ENCODE measurements at regions not wholly inside any gene's neighbourhood (a gene's known extent, or its start where the extent isn't known, plus 50 kb on each side); places are given as distances from the start of the nearest gene placed in this dataset.

GRCh38 chr2:225113371-225114015, 71.2 kb upstream of the DOCK10 start:
- CTCF ChIA-PET (ENCODE audit: unreplicated experiment): no interaction called here
- DNase-seq (ENCODE audit: low spot score): no peak
- intact Hi-C loops (cut with micrococcal nuclease; ENCODE audit: unreplicated experiment): no loop called here

GRCh38 chr2:225112362-225113126, 70.3 kb upstream of the DOCK10 start:
- no TSS peak for BruUV-seq (replicated peaks)
- H3K36me3 ChIP-seq (ENCODE audit: insufficient read depth, low read length): no peaks in the 10 kb centered on the region
- no peaks in the 10 kb centered on the region for H3K79me2 ChIP-seq (ENCODE audit: insufficient read depth, low read depth, low read length)
- no peak for TF ChIP-seq CTCF (conservative IDR thresholded peaks at IDR 0.05; ENCODE audit: low read length)
- no peak for TF ChIP-seq EZH2phosphoT487 (IDR thresholded peaks at IDR 0.05; ENCODE audit: borderline replicate concordance, low read depth, low read length)
- ChIA-PET CTCF (ENCODE audit: unreplicated experiment) (no interaction called here), POLR2A (no interaction called here)
- peaks cover 11% of the 10 kb centered on the region for H3K4me1 ChIP-seq (ENCODE audit: insufficient read depth, low read length, poor library complexity, severe bottlenecking)
- H3K9me2 ChIP-seq (ENCODE audit: insufficient read depth, low read length): no peaks in the 10 kb centered on the region
- H4K20me1 ChIP-seq (ENCODE audit: insufficient read depth, low read length): no peaks in the 10 kb centered on the region
- peak overlapping the region; percentile 21; the same call in 1 of the 2 replicates for H3K4me2 ChIP-seq (ENCODE audit: low read length)
- H3K4me3 ChIP-seq (ENCODE audit: low read depth, low read length, poor library complexity, severe bottlenecking): no peak overlapping the region
- intact Hi-C loops (cut with micrococcal nuclease; ENCODE audit: unreplicated experiment): no loop called here
- peak; percentile 27 for DNase-seq (ENCODE audit: low spot score)
- H2AFZ ChIP-seq (ENCODE audit: low read length): peak overlapping the region; percentile 36; the same call in 1 of the 2 replicates
- H3K27ac ChIP-seq (ENCODE audit: low read depth, low read length, poor library complexity, severe bottlenecking): no peak overlapping the region
- no peaks in the 10 kb centered on the region for H3K9me3 ChIP-seq (ENCODE audit: low read length)

More at GRCh38 chr2:225113371-225114015, 71.2 kb upstream of the DOCK10 start:
- Histone ChIP-seq H3K36me3 (ENCODE audit: insufficient read depth, low read length) (no peaks in the 10 kb centered on the region), H2AFZ (ENCODE audit: low read length) (no peak overlapping the region), H3K27ac (ENCODE audit: low read depth, low read length, poor library complexity, severe bottlenecking) (no peak overlapping the region), H3K4me1 (ENCODE audit: insufficient read depth, low read length, poor library complexity, severe bottlenecking) (peaks cover 11% of the 10 kb centered on the region), H3K9me2 (ENCODE audit: insufficient read depth, low read length) (no peaks in the 10 kb centered on the region), H3K79me2 (ENCODE audit: insufficient read depth, low read depth, low read length) (no peaks in the 10 kb centered on the region), H3K9me3 (ENCODE audit: low read length) (no peaks in the 10 kb centered on the region), H3K4me2 (ENCODE audit: low read length) (no peak overlapping the region), H3K4me3 (ENCODE audit: low read depth, low read length, poor library complexity, severe bottlenecking) (no peak overlapping the region), H4K20me1 (ENCODE audit: insufficient read depth, low read length) (no peaks in the 10 kb centered on the region)
- TF ChIP-seq CTCF (conservative IDR thresholded peaks at IDR 0.05; ENCODE audit: low read length) (no peak), EZH2phosphoT487 (IDR thresholded peaks at IDR 0.05; ENCODE audit: borderline replicate concordance, low read depth, low read length) (no peak)
- POLR2A ChIA-PET: no interaction called here
- BruUV-seq (replicated peaks): no TSS peak

- H3K9me3 ChIP-seq (ENCODE audit: low read length): no peaks in the 10 kb centered on the region
- H3K4me2 ChIP-seq (ENCODE audit: low read length): no peak overlapping the region
- no peak for TF ChIP-seq CTCF (conservative IDR thresholded peaks at IDR 0.05; ENCODE audit: low read length)
- TF ChIP-seq EZH2phosphoT487 (IDR thresholded peaks at IDR 0.05; ENCODE audit: borderline replicate concordance, low read depth, low read length): no peak
- ChIA-PET CTCF (ENCODE audit: unreplicated experiment) (no interaction called here), POLR2A (interaction anchor here (0.7 kb wide), 1 partner anchor 380 kb away, joined by 5 read pairs; no protein-coding TSS in a partner anchor)
- no peaks in the 10 kb centered on the region for H3K79me2 ChIP-seq (ENCODE audit: insufficient read depth, low read depth, low read length)
- H3K27ac ChIP-seq (ENCODE audit: low read depth, low read length, poor library complexity, severe bottlenecking): no peak overlapping the region
- H3K36me3 ChIP-seq (ENCODE audit: insufficient read depth, low read length): no peaks in the 10 kb centered on the region
- intact Hi-C loops (cut with micrococcal nuclease; ENCODE audit: unreplicated experiment): no loop called here
- no TSS peak for BruUV-seq (replicated peaks)
- peaks cover 11% of the 10 kb centered on the region for H3K4me1 ChIP-seq (ENCODE audit: insufficient read depth, low read length, poor library complexity, severe bottlenecking)
- no peak overlapping the region for H2AFZ ChIP-seq (ENCODE audit: low read length)
- H4K20me1 ChIP-seq (ENCODE audit: insufficient read depth, low read length): no peaks in the 10 kb centered on the region
- no peak for DNase-seq (ENCODE audit: low spot score)
- no peak overlapping the region for H3K4me3 ChIP-seq (ENCODE audit: low read depth, low read length, poor library complexity, severe bottlenecking)
- no peaks in the 10 kb centered on the region for H3K9me2 ChIP-seq (ENCODE audit: insufficient read depth, low read length)
Measured at GRCh38 chr2:225108805-225109204, 66.5 kb upstream of the DOCK10 start.

All from OCI-LY7 (cell line).